Activated naive CD8-positive, alpha-beta T cell treated with anti-CD3 and anti-CD28 coated beads, Interleukin-2, amount 10 ng/mL, durations not matched to agents 7 days and 5 days (primary cell): ENCODE measurements at regions not wholly inside any gene's neighbourhood (a gene's known extent, or its start where the extent isn't known, plus 50 kb on each side); places are given as distances from the start of the nearest gene placed in this dataset.
"Not testable (repeated sequence)": the region's sequence is repeated elsewhere in the genome, so short reads cannot be mapped to it uniquely, and the experiment has no call there.

Experiments
- ATAC-seq: fragments of 150-1000 bp; cut with Tn5 transposase; one replicate; pipeline ENCODE4 v1.10.0; 2021; ENCODE audit warnings: low read depth, moderate library complexity
- POLR2A ChIA-PET: fragments of 350-600 bp; sonication (Branson Sonifier 250); formaldehyde crosslinking; loops from one replicate; lab custom pipeline; 2021; ENCODE audit warnings: antibody characterized with exemption; lab: Charles Lee
- DNase-seq: peaks from one replicate; pipeline ENCODE4 v3.0.0; 2021
- H3K27ac Mint-ChIP-seq: one replicate; pipeline ENCODE4 v1.8.0; 2022; ENCODE audit warnings: mild to moderate bottlenecking, mixed read lengths
- H3K27me3 Mint-ChIP-seq: one replicate; pipeline ENCODE4 v1.8.0; 2022; ENCODE audit warnings: mild to moderate bottlenecking, moderate library complexity, mixed read lengths
- H3K36me3 Mint-ChIP-seq: one replicate; pipeline ENCODE4 v1.8.0; 2021; ENCODE audit warnings: mild to moderate bottlenecking, mixed read lengths
- H3K4me1 Mint-ChIP-seq: one replicate; pipeline ENCODE4 v1.8.0; 2021; ENCODE audit warnings: mixed read lengths
- H3K4me3 Mint-ChIP-seq: one replicate; pipeline ENCODE4 v1.8.0; 2022; ENCODE audit warnings: mild to moderate bottlenecking, moderate library complexity, mixed read lengths
- H3K9me3 Mint-ChIP-seq: one replicate; pipeline ENCODE4 v1.8.0; 2021; ENCODE audit warnings: mixed read lengths

DNA sequence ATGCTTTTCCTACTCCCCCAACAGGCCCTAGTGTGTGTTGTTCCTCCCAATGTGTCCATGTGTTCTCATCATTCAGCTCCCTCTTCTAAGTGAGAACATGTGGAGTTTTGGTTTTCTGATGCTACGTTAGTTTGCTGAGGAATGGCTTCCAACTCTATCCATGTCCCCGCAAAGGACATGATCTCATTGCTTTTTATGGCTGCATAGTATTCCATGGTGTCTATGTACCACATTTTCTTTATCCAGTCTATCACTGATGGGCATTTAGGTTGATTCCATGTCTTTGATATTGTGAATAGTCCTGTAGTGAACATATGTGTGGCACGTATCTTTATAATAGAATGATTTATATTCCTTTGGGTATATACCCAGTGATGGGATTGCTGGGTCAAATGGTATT lies 72.5 kb upstream of the CCNY start:
- not testable (repeated sequence) for H3K9me3 Mint-ChIP-seq, H3K27ac Mint-ChIP-seq, H3K4me3 Mint-ChIP-seq, ATAC-seq, H3K27me3 Mint-ChIP-seq, H3K4me1 Mint-ChIP-seq, DNase-seq, H3K36me3 Mint-ChIP-seq
- POLR2A ChIA-PET = interaction anchor here (0.7 kb wide), 1 partner anchor 73 kb away, joined by 7 read pairs; no protein-coding TSS in a partner anchor

DNA sequence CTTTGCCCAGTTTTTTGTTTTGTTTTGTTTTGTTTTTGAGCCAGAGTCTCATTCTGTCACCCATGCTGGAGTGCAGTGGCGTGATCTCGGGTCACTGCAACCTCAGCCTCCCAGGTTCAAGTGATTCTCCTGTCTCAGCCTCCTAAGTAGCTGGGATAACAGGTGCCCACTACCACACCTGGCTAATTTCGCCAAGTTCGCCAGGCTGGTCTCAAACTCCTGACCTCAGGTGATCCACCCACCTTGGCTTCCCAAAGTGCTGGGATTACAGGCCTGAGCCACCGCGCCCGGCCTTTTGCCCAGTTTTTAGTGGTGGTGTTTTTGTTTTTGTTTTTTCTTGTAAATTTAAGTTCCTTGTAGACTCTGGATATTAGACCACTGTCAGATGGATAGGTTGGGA lies 71.7 kb upstream of the CCNY start:
- H3K27ac Mint-ChIP-seq, H3K4me1 Mint-ChIP-seq, POLR2A ChIA-PET, ATAC-seq, H3K27me3 Mint-ChIP-seq, H3K9me3 Mint-ChIP-seq, H3K36me3 Mint-ChIP-seq, DNase-seq, H3K4me3 Mint-ChIP-seq: not testable (repeated sequence)

DNA sequence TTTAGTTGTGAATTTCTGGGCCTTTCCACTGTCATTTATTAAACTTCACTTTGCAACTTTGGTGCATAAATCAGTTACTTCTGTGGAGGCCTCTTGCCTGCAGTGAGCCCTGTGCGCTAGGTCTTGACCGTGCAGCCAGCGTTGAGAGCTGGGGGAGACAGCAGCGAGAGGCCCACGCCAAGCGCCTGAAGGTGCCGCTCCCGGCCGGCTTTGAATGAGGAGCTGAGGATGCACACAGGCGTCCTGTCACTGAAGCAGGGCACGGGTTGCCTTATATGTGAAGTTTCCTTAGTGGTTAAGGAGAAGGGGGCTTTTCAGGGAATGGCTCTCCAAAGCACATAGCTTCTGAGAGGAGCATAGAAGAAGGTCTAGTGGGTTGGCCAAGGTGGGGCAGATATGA lies 70.9 kb upstream of the CCNY start:
- H3K36me3 Mint-ChIP-seq = no peaks in the 10 kb centered on the region
- no peaks in the 10 kb centered on the region for H3K9me3 Mint-ChIP-seq
- no peak overlapping the region for H3K4me3 Mint-ChIP-seq
- no peak for ATAC-seq
- POLR2A ChIA-PET = no interaction called here
- H3K27ac Mint-ChIP-seq = no peak overlapping the region
- H3K27me3 Mint-ChIP-seq = peaks cover 2% of the 10 kb centered on the region
- no peak for DNase-seq
- peaks cover 4% of the 10 kb centered on the region for H3K4me1 Mint-ChIP-seq

GRCh38 chr10:35268323-35268722 lies 68.0 kb upstream of the CCNY start:
- Mint-ChIP-seq H3K9me3 (peaks cover 1% of the 10 kb centered on the region), H3K4me3 (no peak overlapping the region), H3K4me1 (peaks cover 4% of the 10 kb centered on the region), H3K36me3 (no peaks in the 10 kb centered on the region), H3K27me3 (peaks cover 2% of the 10 kb centered on the region), H3K27ac (no peak overlapping the region)
- POLR2A ChIA-PET = no interaction called here
- DNase-seq (no peak), ATAC-seq (no peak)

- ATAC-seq (no peak), DNase-seq (no peak)
- no peak overlapping the region for H3K27ac Mint-ChIP-seq
- POLR2A ChIA-PET = no interaction called here
- no peaks in the 10 kb centered on the region for H3K36me3 Mint-ChIP-seq
- H3K9me3 Mint-ChIP-seq = peaks cover 1% of the 10 kb centered on the region
- H3K4me3 Mint-ChIP-seq = no peak overlapping the region
- H3K27me3 Mint-ChIP-seq = peaks cover 2% of the 10 kb centered on the region
- H3K4me1 Mint-ChIP-seq = peaks cover 4% of the 10 kb centered on the region
Measured at GRCh38 chr10:35268791-35269257, 67.5 kb upstream of the CCNY start.

DNA sequence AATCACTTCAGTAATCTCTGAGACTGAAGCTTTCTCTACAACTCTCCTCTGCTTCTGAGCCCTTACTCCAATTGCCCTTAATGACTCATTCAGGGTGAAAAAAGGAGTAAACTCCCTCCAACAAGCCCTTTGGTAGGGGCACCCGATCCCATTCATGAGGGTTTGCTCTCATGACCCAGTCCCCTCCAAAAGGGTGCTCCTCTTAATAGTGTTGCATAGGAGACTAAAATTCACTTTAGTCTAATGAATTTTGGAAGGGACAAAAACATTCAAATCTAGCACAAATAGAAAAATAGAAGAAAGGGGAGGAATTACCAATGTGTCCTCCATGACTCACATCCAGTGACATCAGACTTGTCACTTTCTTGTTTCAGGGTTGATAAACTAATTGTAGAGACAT lies 66.2 kb upstream of the CCNY start:
- Mint-ChIP-seq H3K36me3 (no peaks in the 10 kb centered on the region), H3K27ac (no peak overlapping the region), H3K27me3 (peaks cover 2% of the 10 kb centered on the region), H3K4me1 (peaks cover 4% of the 10 kb centered on the region), H3K4me3 (no peak overlapping the region), H3K9me3 (peaks cover 1% of the 10 kb centered on the region)
- POLR2A ChIA-PET = no interaction called here
- no peak for DNase-seq
- no peak for ATAC-seq

DNA sequence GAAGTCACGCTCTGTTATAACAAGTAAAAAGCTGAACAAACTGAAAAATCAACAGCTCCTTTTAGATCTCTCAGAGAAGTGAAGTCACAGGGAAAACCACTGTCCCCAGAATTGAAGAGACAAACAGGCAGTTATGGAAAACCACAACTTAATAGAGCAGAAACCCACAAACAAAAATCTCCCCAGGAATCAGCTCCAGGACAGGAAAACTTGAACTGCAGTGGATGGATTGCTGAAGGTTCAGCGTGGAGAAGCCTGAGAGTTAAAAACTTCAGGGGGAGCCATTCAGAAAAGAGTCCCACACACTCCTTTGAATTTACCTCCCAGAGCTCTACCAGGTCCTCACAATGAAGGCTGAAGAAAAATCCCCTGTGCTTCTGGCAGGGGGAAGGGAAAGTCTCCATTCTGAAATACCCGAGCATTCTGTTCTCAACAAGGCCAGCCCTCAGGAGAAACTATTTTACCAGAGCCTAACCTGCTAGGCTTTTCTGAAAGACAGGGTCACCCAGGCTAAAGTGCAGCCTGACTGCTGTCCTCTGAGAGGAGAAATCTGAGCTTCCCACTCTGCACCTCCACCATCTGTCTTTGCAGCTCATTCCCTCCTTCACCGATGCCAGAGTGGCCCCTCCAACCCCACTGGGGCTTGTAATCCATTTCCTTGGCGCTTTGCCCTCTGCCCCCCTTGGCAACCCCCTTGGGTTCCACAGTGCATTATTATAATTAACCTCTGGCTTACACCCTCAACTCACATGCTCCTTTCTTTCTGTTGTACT lies 65.0 kb upstream of the CCNY start:
- Mint-ChIP-seq H3K27me3 (peaks cover 2% of the 10 kb centered on the region), H3K4me1 (peaks cover 4% of the 10 kb centered on the region), H3K27ac (no peak overlapping the region), H3K36me3 (no peaks in the 10 kb centered on the region), H3K4me3 (no peak overlapping the region), H3K9me3 (peaks cover 1% of the 10 kb centered on the region)
- no peak for ATAC-seq
- POLR2A ChIA-PET = interaction anchor here (0.6 kb wide), 1 partner anchor 12 kb away, joined by 5 read pairs; no protein-coding TSS in a partner anchor
- DNase-seq = no peak

DNA sequence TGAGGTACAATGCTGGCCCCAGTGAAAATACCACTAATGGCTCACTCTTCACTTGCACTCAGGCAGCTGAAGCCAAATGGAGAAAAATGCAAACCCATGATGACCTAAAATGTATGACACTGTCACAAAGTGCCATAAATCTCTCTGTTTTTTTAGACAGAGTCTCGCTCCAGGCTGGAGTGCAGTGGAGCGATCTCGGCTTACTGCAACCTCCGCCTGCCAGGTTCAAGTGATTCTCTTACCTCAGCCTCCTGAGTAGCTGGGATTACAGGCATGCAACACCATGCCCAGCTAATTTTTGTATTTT lies 64.5 kb upstream of the CCNY start:
- not testable (repeated sequence) for H3K36me3 Mint-ChIP-seq, H3K4me3 Mint-ChIP-seq, ATAC-seq, H3K9me3 Mint-ChIP-seq, DNase-seq, H3K4me1 Mint-ChIP-seq, H3K27me3 Mint-ChIP-seq, H3K27ac Mint-ChIP-seq
- POLR2A ChIA-PET = interaction anchor here (0.6 kb wide), 1 partner anchor 12 kb away, joined by 5 read pairs; no protein-coding TSS in a partner anchor

GRCh38 chr10:35272401-35272800 lies 63.9 kb upstream of the CCNY start:
- H3K4me1 Mint-ChIP-seq, POLR2A ChIA-PET, H3K9me3 Mint-ChIP-seq, ATAC-seq, H3K27ac Mint-ChIP-seq, H3K36me3 Mint-ChIP-seq, DNase-seq, H3K4me3 Mint-ChIP-seq, H3K27me3 Mint-ChIP-seq: not testable (repeated sequence)

GRCh38 chr10:35273994-35274393 lies 62.3 kb upstream of the CCNY start:
- H3K27ac Mint-ChIP-seq, H3K9me3 Mint-ChIP-seq, H3K27me3 Mint-ChIP-seq, H3K4me3 Mint-ChIP-seq, ATAC-seq, H3K4me1 Mint-ChIP-seq, DNase-seq, H3K36me3 Mint-ChIP-seq: not testable (repeated sequence)
- POLR2A ChIA-PET = interaction anchor here (0.6 kb wide), 1 partner anchor 89 kb away, joined by 3 read pairs; no protein-coding TSS in a partner anchor

DNA sequence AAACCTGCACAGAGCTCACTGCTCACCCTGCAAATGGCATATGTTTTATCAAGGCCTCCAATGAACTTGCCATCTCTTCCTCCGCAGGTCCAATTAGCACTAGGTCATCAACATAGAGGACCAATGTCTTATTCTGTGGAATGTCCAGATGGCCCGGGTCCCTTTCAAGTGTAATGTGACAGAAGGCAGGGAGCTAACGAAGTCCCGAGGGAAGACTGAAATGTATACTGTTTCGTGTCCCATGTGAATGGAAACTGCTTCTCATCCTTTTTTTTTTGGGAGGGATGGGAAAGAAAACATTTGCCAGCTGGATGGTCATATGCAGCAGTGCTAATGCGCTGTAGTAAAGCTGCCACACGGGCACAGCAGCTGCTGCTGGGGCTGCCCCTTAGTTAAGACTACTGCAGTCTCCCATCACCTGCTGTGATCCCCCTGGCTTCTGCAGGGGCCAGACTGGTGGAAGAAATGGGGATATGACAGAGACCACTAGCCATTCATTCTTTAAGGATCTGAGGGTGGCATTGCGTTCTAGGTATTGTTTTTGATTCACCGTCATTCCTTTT lies 61.7 kb upstream of the CCNY start:
- H3K27ac Mint-ChIP-seq = no peak overlapping the region
- no peaks in the 10 kb centered on the region for H3K36me3 Mint-ChIP-seq
- peaks cover 4% of the 10 kb centered on the region for H3K4me1 Mint-ChIP-seq
- POLR2A ChIA-PET = interaction anchor here (0.6 kb wide), 1 partner anchor 89 kb away, joined by 3 read pairs; no protein-coding TSS in a partner anchor
- H3K27me3 Mint-ChIP-seq = peaks cover 2% of the 10 kb centered on the region
- peaks cover 1% of the 10 kb centered on the region for H3K9me3 Mint-ChIP-seq
- ATAC-seq = no peak
- H3K4me3 Mint-ChIP-seq = no peak overlapping the region
- no peak for DNase-seq

GRCh38 chr10:35276889-35277288 lies 59.4 kb upstream of the CCNY start:
- H3K4me1 Mint-ChIP-seq = no peaks in the 10 kb centered on the region
- POLR2A ChIA-PET = no interaction called here
- H3K9me3 Mint-ChIP-seq = peaks cover 5% of the 10 kb centered on the region
- H3K27me3 Mint-ChIP-seq = no peaks in the 10 kb centered on the region
- DNase-seq = no peak
- no peak for ATAC-seq
- H3K27ac Mint-ChIP-seq = no peak overlapping the region
- no peak overlapping the region for H3K4me3 Mint-ChIP-seq
- H3K36me3 Mint-ChIP-seq = no peaks in the 10 kb centered on the region

DNA sequence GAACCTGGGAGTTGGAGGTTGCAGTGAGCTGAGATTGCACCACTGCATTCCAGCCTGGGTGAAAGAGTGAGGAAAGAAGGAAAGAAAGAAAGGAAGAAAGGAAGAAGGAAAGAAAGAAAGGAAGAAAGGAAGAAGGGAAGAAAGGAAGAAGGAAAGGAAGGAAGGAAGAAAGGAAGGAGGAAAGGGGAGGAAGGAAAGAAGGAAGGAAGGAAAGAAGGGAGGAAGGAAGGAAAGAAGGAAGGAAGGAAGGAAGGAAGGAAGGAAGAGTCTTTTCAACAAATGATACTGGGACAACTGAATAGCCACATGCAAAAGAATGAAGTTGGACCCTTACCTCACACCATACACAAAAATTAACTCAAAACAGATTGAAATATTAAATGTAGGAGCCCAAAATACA lies 56.1 kb upstream of the CCNY start:
- H3K9me3 Mint-ChIP-seq, H3K27me3 Mint-ChIP-seq, H3K4me1 Mint-ChIP-seq, ATAC-seq, H3K27ac Mint-ChIP-seq, DNase-seq, H3K4me3 Mint-ChIP-seq, POLR2A ChIA-PET, H3K36me3 Mint-ChIP-seq: not testable (repeated sequence)
